ENCODE measurements at regions not wholly inside any gene's neighbourhood (a gene's known extent, or its start where the extent isn't known, plus 50 kb on each side); places are given as distances from the start of the nearest gene placed in this dataset.

- no peak for TF ChIP-seq CTCF (IDR thresholded peaks at IDR 0.05; ENCODE audit: insufficient read depth, low read length)
- no peak for TF ChIP-seq REST (IDR thresholded peaks at IDR 0.05; ENCODE audit: insufficient replicate concordance, low read depth)
- no peak for TF ChIP-seq POLR2AphosphoS5 (IDR thresholded peaks at IDR 0.05; ENCODE audit: low read depth)
- no peak for TF ChIP-seq SPI1 (IDR thresholded peaks at IDR 0.05; ENCODE audit: borderline replicate concordance, low read depth)
- no peak for TF ChIP-seq GABPA (IDR thresholded peaks at IDR 0.05; ENCODE audit: low read depth)
These were observed 134.1 kb downstream of the ADCYAP1R1 start for GRCh38 chr7:31186202-31186601.

All from HL-60 (cell line).